ENCODE measurements at regions not wholly inside any gene's neighbourhood (a gene's known extent, or its start where the extent isn't known, plus 50 kb on each side); places are given as distances from the start of the nearest gene placed in this dataset.

GRCh38 chrX:22366906-22367305 is 94.2 kb downstream of the CBLL2 start:
- no peak for DNase-seq (ENCODE audit: low spot score)
- Mint-ChIP-seq H3K4me1 (ENCODE audit: low read depth) (no peaks in the 10 kb centered on the region), H3K9me3 (no peaks in the 10 kb centered on the region), H3K4me3 (no peak overlapping the region), H3K27ac (no peak overlapping the region), H3K36me3 (ENCODE audit: low read depth) (no peaks in the 10 kb centered on the region), H3K27me3 (ENCODE audit: low read depth) (no peaks in the 10 kb centered on the region)

GRCh38 chrX:22373094-22373493 is 100.4 kb downstream of the CBLL2 start:
- no peak for DNase-seq (ENCODE audit: low spot score)
- no peak overlapping the region for H3K4me3 Mint-ChIP-seq
- no peaks in the 10 kb centered on the region for H3K4me1 Mint-ChIP-seq (ENCODE audit: low read depth)
- no peaks in the 10 kb centered on the region for H3K27me3 Mint-ChIP-seq (ENCODE audit: low read depth)
- H3K9me3 Mint-ChIP-seq = no peaks in the 10 kb centered on the region
- H3K27ac Mint-ChIP-seq = no peak overlapping the region
- H3K36me3 Mint-ChIP-seq (ENCODE audit: low read depth) = no peaks in the 10 kb centered on the region

- Mint-ChIP-seq H3K27ac (no peak overlapping the region), H3K4me3 (no peak overlapping the region), H3K36me3 (ENCODE audit: low read depth) (no peaks in the 10 kb centered on the region), H3K9me3 (no peaks in the 10 kb centered on the region), H3K4me1 (ENCODE audit: low read depth) (no peaks in the 10 kb centered on the region), H3K27me3 (ENCODE audit: low read depth) (no peaks in the 10 kb centered on the region)
- no peak for DNase-seq (ENCODE audit: low spot score)
Observed at GRCh38 chrX:22373766-22374165, 101.1 kb downstream of the CBLL2 start.

GRCh38 chrX:22376369-22376768 is 103.7 kb downstream of the CBLL2 start:
- Mint-ChIP-seq H3K36me3 (ENCODE audit: low read depth) (no peaks in the 10 kb centered on the region), H3K4me1 (ENCODE audit: low read depth) (no peaks in the 10 kb centered on the region), H3K4me3 (no peak overlapping the region), H3K27me3 (ENCODE audit: low read depth) (no peaks in the 10 kb centered on the region), H3K27ac (no peak overlapping the region), H3K9me3 (no peaks in the 10 kb centered on the region)
- DNase-seq (ENCODE audit: low spot score) = no peak

- Mint-ChIP-seq H3K9me3 (no peaks in the 10 kb centered on the region), H3K36me3 (ENCODE audit: low read depth) (no peaks in the 10 kb centered on the region)
Observed at GRCh38 chrX:22378296-22378695, 105.6 kb downstream of the CBLL2 start.

GRCh38 chrX:22383988-22384387 is 111.3 kb downstream of the CBLL2 start:
- no peak overlapping the region for H3K27ac Mint-ChIP-seq
- H3K4me3 Mint-ChIP-seq = no peak overlapping the region
- H3K36me3 Mint-ChIP-seq (ENCODE audit: low read depth) = no peaks in the 10 kb centered on the region
- no peaks in the 10 kb centered on the region for H3K4me1 Mint-ChIP-seq (ENCODE audit: low read depth)
- no peak for DNase-seq (ENCODE audit: low spot score)
- no peaks in the 10 kb centered on the region for H3K9me3 Mint-ChIP-seq
- no peaks in the 10 kb centered on the region for H3K27me3 Mint-ChIP-seq (ENCODE audit: low read depth)

More at GRCh38 chrX:22378296-22378695, 105.6 kb downstream of the CBLL2 start:
- no peak for DNase-seq (ENCODE audit: low spot score)
- Mint-ChIP-seq H3K27me3 (ENCODE audit: low read depth) (no peaks in the 10 kb centered on the region), H3K4me1 (ENCODE audit: low read depth) (no peaks in the 10 kb centered on the region), H3K4me3 (no peak overlapping the region), H3K27ac (no peak overlapping the region)

- no peak overlapping the region for H3K4me3 Mint-ChIP-seq
- no peaks in the 10 kb centered on the region for H3K27me3 Mint-ChIP-seq (ENCODE audit: low read depth)
- no peak for DNase-seq (ENCODE audit: low spot score)
- H3K36me3 Mint-ChIP-seq (ENCODE audit: low read depth) = no peaks in the 10 kb centered on the region
- H3K4me1 Mint-ChIP-seq (ENCODE audit: low read depth) = no peaks in the 10 kb centered on the region
- no peaks in the 10 kb centered on the region for H3K9me3 Mint-ChIP-seq
- H3K27ac Mint-ChIP-seq = no peak overlapping the region
Observed at GRCh38 chrX:22389556-22390179, 117.0 kb downstream of the CBLL2 start.

GRCh38 chrX:22392133-22392948 is 119.6 kb downstream of the CBLL2 start:
- H3K27ac Mint-ChIP-seq = no peak overlapping the region
- DNase-seq (ENCODE audit: low spot score) = no peak
- no peaks in the 10 kb centered on the region for H3K36me3 Mint-ChIP-seq (ENCODE audit: low read depth)
- no peaks in the 10 kb centered on the region for H3K4me1 Mint-ChIP-seq (ENCODE audit: low read depth)
- no peaks in the 10 kb centered on the region for H3K27me3 Mint-ChIP-seq (ENCODE audit: low read depth)
- H3K9me3 Mint-ChIP-seq = no peaks in the 10 kb centered on the region
- no peak overlapping the region for H3K4me3 Mint-ChIP-seq

- no peaks in the 10 kb centered on the region for H3K27me3 Mint-ChIP-seq (ENCODE audit: low read depth)
- H3K36me3 Mint-ChIP-seq (ENCODE audit: low read depth) = no peaks in the 10 kb centered on the region
- no peak for DNase-seq (ENCODE audit: low spot score)
Observed at GRCh38 chrX:22395372-22395771, 122.7 kb downstream of the CBLL2 start.

GRCh38 chrX:22396408-22396807 is 123.7 kb downstream of the CBLL2 start:
- no peaks in the 10 kb centered on the region for H3K9me3 Mint-ChIP-seq
- H3K36me3 Mint-ChIP-seq (ENCODE audit: low read depth) = no peaks in the 10 kb centered on the region
- DNase-seq (ENCODE audit: low spot score) = no peak
- no peaks in the 10 kb centered on the region for H3K4me1 Mint-ChIP-seq (ENCODE audit: low read depth)
- H3K4me3 Mint-ChIP-seq = no peak overlapping the region
- no peak overlapping the region for H3K27ac Mint-ChIP-seq
- no peaks in the 10 kb centered on the region for H3K27me3 Mint-ChIP-seq (ENCODE audit: low read depth)

More at GRCh38 chrX:22395372-22395771, 122.7 kb downstream of the CBLL2 start:
- Mint-ChIP-seq H3K27ac (no peak overlapping the region), H3K4me1 (ENCODE audit: low read depth) (no peaks in the 10 kb centered on the region), H3K4me3 (no peak overlapping the region), H3K9me3 (no peaks in the 10 kb centered on the region)

GRCh38 chrX:22397566-22397965 is 124.9 kb downstream of the CBLL2 start:
- Mint-ChIP-seq H3K9me3 (no peaks in the 10 kb centered on the region), H3K4me3 (no peak overlapping the region), H3K27ac (no peak overlapping the region), H3K27me3 (ENCODE audit: low read depth) (no peaks in the 10 kb centered on the region), H3K36me3 (ENCODE audit: low read depth) (no peaks in the 10 kb centered on the region), H3K4me1 (ENCODE audit: low read depth) (no peaks in the 10 kb centered on the region)
- no peak for DNase-seq (ENCODE audit: low spot score)

- Mint-ChIP-seq H3K27ac (no peak overlapping the region), H3K36me3 (ENCODE audit: low read depth) (no peaks in the 10 kb centered on the region), H3K27me3 (ENCODE audit: low read depth) (no peaks in the 10 kb centered on the region), H3K4me3 (no peak overlapping the region), H3K4me1 (ENCODE audit: low read depth) (no peaks in the 10 kb centered on the region), H3K9me3 (no peaks in the 10 kb centered on the region)
- no peak for DNase-seq (ENCODE audit: low spot score)
Observed at GRCh38 chrX:22399437-22400192, 126.9 kb downstream of the CBLL2 start.

GRCh38 chrX:22404297-22404696 is 131.6 kb downstream of the CBLL2 start:
- no peaks in the 10 kb centered on the region for H3K27me3 Mint-ChIP-seq (ENCODE audit: low read depth)
- no peaks in the 10 kb centered on the region for H3K9me3 Mint-ChIP-seq
- no peaks in the 10 kb centered on the region for H3K36me3 Mint-ChIP-seq (ENCODE audit: low read depth)
- no peak overlapping the region for H3K4me3 Mint-ChIP-seq
- no peak for DNase-seq (ENCODE audit: low spot score)
- H3K4me1 Mint-ChIP-seq (ENCODE audit: low read depth) = no peaks in the 10 kb centered on the region
- H3K27ac Mint-ChIP-seq = no peak overlapping the region

- no peaks in the 10 kb centered on the region for H3K4me1 Mint-ChIP-seq (ENCODE audit: low read depth)
- DNase-seq (ENCODE audit: low spot score) = no peak
- H3K4me3 Mint-ChIP-seq = no peak overlapping the region
- H3K9me3 Mint-ChIP-seq = no peaks in the 10 kb centered on the region
- H3K27me3 Mint-ChIP-seq (ENCODE audit: low read depth) = no peaks in the 10 kb centered on the region
- H3K36me3 Mint-ChIP-seq (ENCODE audit: low read depth) = no peaks in the 10 kb centered on the region
- H3K27ac Mint-ChIP-seq = no peak overlapping the region
Observed at GRCh38 chrX:22406201-22406737, 133.6 kb downstream of the CBLL2 start.

Data from T-helper 2 cell treated with Interferon-gamma antibody and Interleukin-4, amounts not matched to agents 5 μg/mL and 100 μg/mL, for 36 hours (primary cell).